ENCODE measurements at regions not wholly inside any gene's neighbourhood (a gene's known extent, or its start where the extent isn't known, plus 50 kb on each side); places are given as distances from the start of the nearest gene placed in this dataset.
"Not testable (repeated sequence)": the region's sequence is repeated elsewhere in the genome, so short reads cannot be mapped to it uniquely, and the experiment has no call there.

DNA sequence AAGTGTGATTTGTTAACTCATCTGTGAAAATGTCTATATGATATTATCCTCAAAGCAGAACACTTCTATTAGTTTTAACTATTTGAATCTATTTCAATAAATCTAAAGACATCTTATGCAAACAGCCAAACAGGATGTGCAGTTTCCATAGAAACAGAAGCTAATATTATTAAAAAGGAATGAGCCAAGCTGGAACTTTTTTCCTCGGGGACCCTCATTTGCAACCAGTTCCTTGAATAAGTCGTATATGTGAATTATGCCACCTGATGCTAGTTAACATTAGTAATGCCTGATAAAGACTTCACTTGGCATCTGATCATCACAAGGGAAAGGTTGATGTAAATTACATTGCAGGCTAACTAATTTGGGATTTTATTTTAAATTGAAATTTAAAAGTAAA lies 216.9 kb upstream of the SMLR1 start:
- no peak for DNase-seq (ENCODE audit: low read depth)

DNA sequence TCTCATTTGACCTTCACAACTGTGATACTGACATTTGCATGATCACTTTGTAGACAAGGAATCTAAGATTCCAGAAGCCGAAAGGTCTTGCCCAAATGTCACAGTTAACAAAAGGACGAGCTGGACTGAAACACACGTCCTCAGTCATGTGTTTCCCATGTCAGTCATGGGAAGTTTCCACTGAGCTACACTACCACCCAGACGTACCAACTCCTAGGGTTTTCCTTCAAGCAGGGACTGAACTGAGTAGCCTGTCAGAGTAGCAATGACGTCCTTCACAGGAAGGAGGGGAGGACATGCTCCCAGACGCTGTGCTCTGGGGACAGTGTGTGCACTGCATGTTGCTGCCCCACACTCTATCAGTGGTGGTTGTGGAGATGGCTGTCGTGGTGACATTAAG lies 215.8 kb upstream of the SMLR1 start:
- DNase-seq (ENCODE audit: low read depth): no peak

- DNase-seq (ENCODE audit: low read depth): no peak
These were observed 214.0 kb upstream of the SMLR1 start for GRCh38 chr6:130613176-130613575.

DNA sequence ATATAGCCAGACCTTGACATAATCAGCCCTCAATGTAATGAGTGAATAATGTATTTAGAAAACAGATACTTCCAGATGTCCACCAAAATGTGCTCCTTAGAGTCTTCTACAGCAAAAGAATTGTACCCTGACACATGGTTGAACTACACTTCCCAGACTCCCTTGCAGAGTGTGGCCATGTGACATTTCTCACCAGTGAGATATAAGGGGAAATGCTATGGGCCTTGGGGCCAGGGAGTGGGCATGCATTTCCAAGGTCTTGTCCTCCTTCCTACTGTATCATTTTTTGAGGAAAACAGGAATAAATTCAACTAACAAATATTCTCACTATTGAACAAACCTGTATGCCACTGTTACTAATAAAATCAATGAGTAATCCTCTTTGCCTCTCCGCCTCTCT lies 211.4 kb upstream of the SMLR1 start:
- no peak for DNase-seq (ENCODE audit: low read depth)

- DNase-seq (ENCODE audit: low read depth): no peak
These were observed 209.5 kb upstream of the SMLR1 start for GRCh38 chr6:130617658-130618057.

DNA sequence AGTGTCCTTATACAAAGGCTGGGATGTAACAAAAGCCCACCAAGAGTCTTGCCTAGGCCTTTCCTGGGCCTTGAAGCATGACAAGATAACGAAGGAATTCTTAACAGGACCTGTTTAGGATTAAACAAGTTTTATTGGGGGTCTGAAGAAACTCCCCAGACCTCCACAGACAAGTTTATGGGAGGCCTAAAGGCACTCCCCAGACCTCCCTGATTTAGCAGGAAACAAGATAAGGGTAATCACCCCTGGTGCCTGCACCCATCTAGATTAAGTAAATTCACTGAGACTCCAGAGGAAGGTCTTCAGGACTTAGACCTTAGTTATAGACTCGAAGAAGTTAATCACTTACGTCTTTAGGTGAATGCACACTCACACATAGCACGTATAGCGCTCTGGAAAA lies 208.4 kb upstream of the SMLR1 start:
- not testable (repeated sequence) for DNase-seq (ENCODE audit: low read depth)

GRCh38 chr6:130620338-130620781 lies 206.8 kb upstream of the SMLR1 start:
- DNase-seq (ENCODE audit: low read depth): no peak

DNA sequence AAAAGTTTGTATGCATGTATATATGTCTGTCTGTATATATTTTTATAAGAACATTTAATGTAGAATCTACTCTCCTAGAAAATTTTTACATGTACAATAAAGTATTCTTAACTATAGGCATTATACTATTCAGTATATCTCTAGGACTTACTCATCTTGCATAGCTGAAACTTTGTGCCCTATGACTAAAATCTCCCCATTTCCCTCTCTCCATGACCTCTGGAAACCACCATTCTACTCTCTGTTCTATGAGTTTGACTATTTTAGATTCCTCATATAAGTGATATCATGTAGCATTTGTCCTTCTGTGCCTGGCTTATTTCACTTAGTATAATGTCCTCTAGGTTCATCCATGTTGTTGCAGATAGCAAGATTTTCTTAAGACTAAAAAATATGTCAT lies 205.1 kb upstream of the SMLR1 start:
- no peak for DNase-seq (ENCODE audit: low read depth)

DNA sequence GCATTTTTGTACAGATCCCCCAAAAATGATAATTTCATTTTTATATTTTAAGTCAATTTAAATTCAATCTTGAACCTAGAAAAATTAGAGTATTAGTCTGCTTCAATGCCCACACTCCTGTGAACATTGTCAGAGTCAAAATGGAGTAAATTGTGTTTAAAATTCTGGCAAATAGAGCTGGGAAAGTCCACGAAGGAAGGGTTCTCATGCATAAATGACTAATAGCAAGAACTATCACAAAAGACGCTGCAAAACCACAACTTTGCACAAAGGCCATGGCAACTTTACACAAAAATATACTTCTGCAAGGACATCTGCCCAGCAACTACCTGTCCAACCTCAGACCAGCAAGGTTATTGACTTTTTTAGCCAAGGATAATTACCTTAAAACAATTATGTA lies 203.2 kb upstream of the SMLR1 start:
- no peak for DNase-seq (ENCODE audit: low read depth)

DNA sequence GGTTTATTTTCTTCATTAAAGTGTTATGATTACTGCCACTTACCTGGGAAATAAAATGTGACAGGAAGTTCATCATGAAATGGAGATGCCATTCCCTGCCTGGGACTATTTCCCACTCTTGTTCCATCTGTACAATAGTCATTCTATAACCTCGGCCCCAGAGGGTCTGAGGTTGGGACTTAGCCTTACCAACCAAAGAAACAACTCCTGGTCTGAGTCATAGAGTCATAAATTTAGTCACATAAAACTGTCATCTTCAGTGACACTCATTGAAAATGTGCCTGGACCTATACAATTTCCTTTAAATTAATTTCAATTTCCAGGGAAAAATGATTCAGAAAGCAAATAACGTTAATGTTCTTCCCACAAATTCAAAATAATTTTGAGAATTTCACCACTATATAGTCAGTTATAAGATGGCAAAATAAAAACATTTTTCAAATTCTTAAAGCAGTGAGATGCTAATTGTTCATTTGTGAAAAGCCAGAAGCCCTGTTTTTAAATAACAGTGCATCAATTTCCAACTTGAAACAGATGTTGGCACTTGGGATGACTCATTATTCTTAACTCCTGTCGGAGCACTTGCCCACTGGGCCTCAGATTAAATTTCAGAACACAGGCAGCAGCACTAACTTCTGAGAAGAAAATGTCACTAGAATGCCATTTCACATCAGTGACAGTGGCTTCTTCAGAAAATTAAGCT lies 201.2 kb upstream of the SMLR1 start:
- DNase-seq (ENCODE audit: low read depth): peak; percentile 8

DNA sequence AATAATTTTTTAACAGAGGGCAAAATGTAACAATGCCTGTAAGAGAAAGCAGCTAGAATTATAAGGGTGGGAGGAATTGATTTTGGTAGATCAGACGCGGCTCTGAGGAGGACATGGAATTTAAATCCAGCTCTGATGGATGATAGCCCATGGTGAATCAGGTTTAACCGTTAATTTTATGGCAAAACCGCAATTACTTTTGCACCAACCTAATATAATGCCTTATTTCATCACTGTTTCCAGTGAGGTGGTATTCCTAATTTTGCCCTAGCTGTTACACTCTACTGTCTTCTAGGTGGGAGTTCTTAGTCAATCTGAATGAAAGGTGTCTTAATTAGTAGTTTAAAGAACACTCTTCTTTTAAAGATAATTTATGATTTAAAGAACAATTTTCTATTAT lies 198.3 kb upstream of the SMLR1 start:
- no peak for DNase-seq (ENCODE audit: low read depth)

DNA sequence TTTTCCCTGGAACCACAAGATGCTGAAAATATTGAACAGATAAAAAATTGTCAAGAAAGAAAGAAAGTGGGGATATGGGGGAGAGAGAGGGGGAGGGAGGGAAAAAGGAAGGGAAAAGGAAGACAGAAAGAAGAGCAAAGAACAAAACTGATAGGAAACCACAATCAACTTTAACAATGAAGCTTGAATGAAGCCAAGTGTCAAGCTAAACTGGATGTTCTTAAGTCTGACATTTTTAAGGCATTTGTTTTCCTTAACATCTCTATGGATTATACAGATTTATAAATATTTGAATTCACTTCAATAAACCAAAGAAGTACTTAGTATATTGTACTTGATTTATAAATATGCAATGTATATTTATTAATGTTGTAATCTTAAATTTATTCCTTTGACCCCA lies 197.6 kb upstream of the SMLR1 start:
- no peak for DNase-seq (ENCODE audit: low read depth)

DNA sequence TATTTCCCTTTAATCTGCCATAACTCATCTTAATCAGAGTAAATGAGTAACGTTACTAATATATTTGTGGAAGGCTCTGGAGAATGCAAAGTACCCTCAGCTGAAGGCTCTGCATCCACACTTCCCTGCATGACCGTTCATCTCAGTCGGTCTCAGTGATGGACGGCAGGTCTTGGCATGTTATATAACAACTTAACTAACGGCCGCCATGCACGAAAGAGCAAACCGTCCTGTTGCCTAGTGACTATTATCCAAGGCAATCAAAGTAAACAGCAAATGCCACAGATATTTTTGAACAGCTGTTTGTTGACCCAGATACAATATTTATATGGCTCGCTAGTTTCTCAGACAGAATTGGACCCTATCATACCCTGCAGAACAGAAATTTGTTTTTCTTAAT lies 194.9 kb upstream of the SMLR1 start:
- no peak for DNase-seq (ENCODE audit: low read depth)

DNA sequence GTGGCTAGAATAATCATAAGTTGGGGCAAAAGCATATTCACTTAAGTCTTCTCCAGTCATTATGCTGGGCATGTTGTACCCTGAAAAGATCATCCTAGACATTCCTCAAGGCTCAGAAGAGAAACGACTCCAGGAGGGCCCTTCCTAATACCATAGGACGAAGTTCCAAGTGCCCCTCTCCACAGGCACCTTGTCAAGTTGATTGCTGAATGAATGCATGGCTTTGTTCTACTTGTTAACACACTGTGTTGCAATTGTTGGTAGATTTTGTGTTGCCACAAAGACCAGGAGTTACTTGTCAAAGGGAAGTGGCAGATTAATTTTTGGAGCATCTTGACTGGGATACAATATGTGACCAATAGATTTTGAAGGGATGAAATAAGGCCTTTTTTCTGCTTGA lies 194.3 kb upstream of the SMLR1 start:
- no peak for DNase-seq (ENCODE audit: low read depth)

DNA sequence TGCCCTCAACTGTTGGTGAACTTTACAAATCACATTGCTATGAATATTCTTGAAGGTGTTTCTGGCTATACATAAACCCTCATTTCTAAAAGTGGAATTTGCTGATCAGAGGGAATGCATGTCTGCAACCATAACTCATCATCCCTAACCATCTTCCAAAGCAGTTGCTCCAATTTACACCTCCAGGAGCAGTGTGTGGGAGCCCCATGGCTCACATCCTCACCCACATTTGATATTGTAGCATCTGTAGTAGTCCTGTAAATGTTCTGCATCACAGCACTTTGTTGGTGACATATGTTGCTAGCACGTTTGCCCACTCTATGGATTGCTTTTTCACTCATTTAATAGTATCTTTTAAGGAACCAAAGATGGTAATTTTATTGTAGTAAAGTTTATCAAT lies 183.8 kb upstream of the SMLR1 start:
- no peak for DNase-seq (ENCODE audit: low read depth)

- no peak for DNase-seq (ENCODE audit: low read depth)
These were observed 183.0 kb upstream of the SMLR1 start for GRCh38 chr6:130644175-130644574.

- DNase-seq (ENCODE audit: low read depth): not testable (repeated sequence)
These were observed 182.4 kb upstream of the SMLR1 start for GRCh38 chr6:130644769-130645168.

DNA sequence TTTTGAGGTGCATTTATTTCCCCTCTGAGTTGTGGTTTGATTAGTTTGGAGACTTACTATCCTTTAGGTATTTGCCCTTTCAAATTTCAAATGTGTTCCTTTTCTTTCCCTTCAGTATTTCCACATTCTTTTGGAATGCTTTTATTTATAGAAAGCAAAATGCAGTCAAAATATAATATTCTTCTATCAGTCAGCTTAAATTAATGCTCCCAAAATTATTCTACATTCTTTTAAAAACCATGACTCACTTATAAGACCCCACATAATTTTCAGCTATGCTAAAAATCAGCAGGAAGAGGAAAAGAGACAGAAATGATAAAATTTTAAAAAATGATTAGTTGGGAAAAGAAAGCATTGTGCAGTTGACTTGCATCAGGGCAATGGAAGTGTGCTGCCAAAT lies 180.0 kb upstream of the SMLR1 start:
- DNase-seq (ENCODE audit: low read depth): no peak

GRCh38 chr6:130655586-130655985 lies 171.6 kb upstream of the SMLR1 start:
- no peak for DNase-seq (ENCODE audit: low read depth)

DNA sequence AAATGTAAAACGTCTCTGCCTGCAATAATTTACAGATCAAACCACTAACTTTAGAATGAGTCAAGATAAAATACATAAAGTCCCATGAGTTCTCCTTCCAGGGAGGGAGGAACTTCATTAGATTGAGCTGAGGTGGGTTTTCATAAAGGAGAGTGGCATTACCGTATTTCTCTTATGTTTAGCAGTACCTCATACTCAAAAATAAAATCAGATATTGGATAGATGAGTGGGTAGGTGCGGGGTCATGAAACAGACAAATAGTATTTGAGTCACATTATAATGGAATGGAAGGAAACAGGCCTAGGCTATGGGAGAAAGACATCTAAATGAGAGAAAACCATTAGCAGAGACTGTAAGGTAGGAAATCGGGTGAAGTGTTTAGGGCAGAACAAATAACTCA lies 166.1 kb upstream of the SMLR1 start:
- no peak for DNase-seq (ENCODE audit: low read depth)

GRCh38 chr6:130666786-130667185 lies 160.4 kb upstream of the SMLR1 start:
- no peak for DNase-seq (ENCODE audit: low read depth)

DNA sequence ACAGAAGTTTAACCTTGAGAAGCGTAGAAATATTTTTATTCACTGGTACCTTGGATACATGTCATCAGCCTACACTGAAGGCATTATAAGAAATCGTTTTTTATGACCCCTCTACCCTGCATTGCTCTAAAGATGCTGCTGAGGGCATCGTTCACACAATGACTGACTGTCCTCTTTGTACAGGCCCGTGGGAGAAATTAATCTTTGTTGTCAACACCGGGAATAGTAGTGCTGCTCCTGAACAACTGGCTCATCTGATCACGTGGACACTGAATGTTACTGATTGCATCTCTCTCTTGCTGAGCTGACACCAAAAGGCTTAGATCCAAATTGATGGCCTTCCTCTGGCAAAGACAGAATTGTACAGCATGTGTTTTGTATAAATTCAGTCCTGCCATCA lies 157.1 kb upstream of the SMLR1 start:
- no peak for DNase-seq (ENCODE audit: low read depth)

- DNase-seq (ENCODE audit: low read depth): no peak
These were observed 156.1 kb upstream of the SMLR1 start for GRCh38 chr6:130671119-130671518.

DNA sequence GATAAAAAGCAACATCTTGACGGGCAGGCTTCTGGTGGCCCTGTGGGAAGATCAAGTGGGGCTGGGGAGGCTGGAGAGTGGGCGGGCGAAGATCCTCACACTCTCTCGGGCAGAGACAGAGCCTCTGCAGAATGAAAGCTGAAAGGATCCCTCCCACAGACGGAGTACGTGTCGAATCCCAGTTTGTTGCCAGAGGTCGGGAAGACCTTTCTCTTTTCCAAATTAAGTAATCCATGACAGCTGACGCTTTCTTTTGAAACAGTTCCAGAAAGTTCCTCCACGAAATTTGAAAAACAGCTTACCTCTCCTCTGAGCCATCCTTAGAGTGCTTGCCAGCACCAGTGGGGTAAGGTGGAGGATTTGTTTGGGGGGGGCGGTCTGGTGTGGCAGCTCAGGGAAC lies 155.6 kb upstream of the SMLR1 start:
- DNase-seq (ENCODE audit: low read depth): no peak

- no peak for DNase-seq (ENCODE audit: low read depth)
These were observed 155.1 kb upstream of the SMLR1 start for GRCh38 chr6:130672153-130672552.

Measured in activated T-cell treated with anti-CD3 and anti-CD28 coated beads for 48 hours (primary cell).